OCI-LY3 (cell line): ENCODE measurements at regions not wholly inside any gene's neighbourhood (a gene's known extent, or its start where the extent isn't known, plus 50 kb on each side); places are given as distances from the start of the nearest gene placed in this dataset.

Experiments used
- EZH2phosphoT487 ChIP-seq: fragments of 200-600 bp; shearing (Covaris generic); IDR thresholded peaks from 2 replicates; pipeline ENCODE4 v1.6.1; 2018; ENCODE audit warnings: antibody characterized with exemption, mixed run types, low read depth
- TF ChIP-seq, protein P1 (sequence below): fragments of 200-600, 300-600 bp; sonication (generic); IDR thresholded peaks from 2 replicates; pipeline ENCODE4 v1.5.1; 2014; ENCODE audit warnings: antibody characterized with exemption, low read length, low read depth

DNA sequence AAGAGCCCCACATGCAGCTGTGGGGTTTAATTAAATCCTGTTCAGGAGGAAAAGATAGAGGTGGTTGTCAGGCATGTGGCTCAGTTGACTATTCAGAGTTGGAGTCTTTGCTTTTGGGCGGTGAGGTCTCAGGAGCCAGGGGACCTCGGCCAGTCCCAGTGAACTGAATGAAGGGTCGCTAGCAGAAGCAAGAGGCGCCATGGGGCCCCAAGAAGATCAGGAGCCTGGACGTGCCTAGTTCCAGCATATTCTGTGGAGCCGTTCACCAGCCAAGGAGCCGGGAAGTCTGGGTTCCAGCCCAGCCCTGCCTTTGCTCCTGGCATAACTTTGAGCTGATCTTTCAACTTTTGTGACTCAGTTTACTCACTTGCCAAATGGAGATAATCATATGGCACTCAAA is 217.7 kb upstream of the IRF2BP2 start:
- TF ChIP-seq, protein P1, sequence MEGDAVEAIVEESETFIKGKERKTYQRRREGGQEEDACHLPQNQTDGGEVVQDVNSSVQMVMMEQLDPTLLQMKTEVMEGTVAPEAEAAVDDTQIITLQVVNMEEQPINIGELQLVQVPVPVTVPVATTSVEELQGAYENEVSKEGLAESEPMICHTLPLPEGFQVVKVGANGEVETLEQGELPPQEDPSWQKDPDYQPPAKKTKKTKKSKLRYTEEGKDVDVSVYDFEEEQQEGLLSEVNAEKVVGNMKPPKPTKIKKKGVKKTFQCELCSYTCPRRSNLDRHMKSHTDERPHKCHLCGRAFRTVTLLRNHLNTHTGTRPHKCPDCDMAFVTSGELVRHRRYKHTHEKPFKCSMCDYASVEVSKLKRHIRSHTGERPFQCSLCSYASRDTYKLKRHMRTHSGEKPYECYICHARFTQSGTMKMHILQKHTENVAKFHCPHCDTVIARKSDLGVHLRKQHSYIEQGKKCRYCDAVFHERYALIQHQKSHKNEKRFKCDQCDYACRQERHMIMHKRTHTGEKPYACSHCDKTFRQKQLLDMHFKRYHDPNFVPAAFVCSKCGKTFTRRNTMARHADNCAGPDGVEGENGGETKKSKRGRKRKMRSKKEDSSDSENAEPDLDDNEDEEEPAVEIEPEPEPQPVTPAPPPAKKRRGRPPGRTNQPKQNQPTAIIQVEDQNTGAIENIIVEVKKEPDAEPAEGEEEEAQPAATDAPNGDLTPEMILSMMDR, result no peak
- no peak for TF ChIP-seq EZH2phosphoT487
